ENCODE measurements at regions not wholly inside any gene's neighbourhood (a gene's known extent, or its start where the extent isn't known, plus 50 kb on each side); places are given as distances from the start of the nearest gene placed in this dataset.

GRCh38 chr7:113256883-113257531, 138.7 kb upstream of the SMIM30 start:
- TF ChIP-seq CTCF (IDR thresholded peaks at IDR 0.05; ENCODE audit: poor library complexity) (no peak), EZH2 (IDR thresholded peaks at IDR 0.05; ENCODE audit: borderline replicate concordance) (no peak)
